ENCODE measurements at regions not wholly inside any gene's neighbourhood (a gene's known extent, or its start where the extent isn't known, plus 50 kb on each side); places are given as distances from the start of the nearest gene placed in this dataset.
A peak's percentile ranks its signal among the peaks of the same experiment; 100 is the strongest.

DNA sequence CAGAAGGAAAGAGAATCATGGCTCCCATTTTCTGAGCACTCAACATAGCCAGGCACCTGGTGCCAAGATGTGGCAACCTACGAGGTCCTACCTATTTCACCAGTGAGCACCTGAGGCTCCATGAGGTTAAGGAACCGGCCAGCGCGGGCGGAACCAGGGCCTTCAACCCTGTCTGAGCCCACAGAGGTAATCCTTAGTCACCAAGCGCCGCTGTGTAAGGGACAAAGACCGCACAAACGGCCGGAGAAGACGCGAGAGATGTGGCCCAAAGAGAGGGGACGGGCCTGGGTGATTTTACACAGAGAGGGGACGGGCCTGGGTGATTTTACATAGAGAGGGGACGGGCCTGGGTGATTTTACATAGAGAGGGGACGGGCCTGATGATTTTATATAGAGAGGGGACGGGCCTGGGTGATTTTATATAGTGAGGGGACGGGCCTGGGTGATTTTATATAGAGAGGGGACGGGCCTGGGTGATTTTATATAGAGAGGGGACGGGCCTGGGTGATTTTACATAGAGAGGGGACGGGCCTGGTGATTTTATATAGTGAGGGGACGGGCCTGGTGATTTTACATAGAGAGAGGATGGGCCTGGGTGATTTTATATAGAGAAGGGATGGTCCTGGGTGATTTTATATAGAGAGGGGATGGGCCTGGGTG, 114.2 kb downstream of the SMIM20 start:
- Histone ChIP-seq H3K9me3 (ENCODE audit: severe bottlenecking) (peaks cover 2% of the 10 kb centered on the region), H3K27me3 (ENCODE audit: insufficient read depth, low read depth, severe bottlenecking) (no peaks in the 10 kb centered on the region), H3K4me3 (ENCODE audit: low read depth, low read length) (no peak overlapping the region), H3K36me3 (no peaks in the 10 kb centered on the region), H3K27ac (peak overlapping the region; percentile 11; the same call in 1 of the 2 replicates)
- TF ChIP-seq, protein P1, sequence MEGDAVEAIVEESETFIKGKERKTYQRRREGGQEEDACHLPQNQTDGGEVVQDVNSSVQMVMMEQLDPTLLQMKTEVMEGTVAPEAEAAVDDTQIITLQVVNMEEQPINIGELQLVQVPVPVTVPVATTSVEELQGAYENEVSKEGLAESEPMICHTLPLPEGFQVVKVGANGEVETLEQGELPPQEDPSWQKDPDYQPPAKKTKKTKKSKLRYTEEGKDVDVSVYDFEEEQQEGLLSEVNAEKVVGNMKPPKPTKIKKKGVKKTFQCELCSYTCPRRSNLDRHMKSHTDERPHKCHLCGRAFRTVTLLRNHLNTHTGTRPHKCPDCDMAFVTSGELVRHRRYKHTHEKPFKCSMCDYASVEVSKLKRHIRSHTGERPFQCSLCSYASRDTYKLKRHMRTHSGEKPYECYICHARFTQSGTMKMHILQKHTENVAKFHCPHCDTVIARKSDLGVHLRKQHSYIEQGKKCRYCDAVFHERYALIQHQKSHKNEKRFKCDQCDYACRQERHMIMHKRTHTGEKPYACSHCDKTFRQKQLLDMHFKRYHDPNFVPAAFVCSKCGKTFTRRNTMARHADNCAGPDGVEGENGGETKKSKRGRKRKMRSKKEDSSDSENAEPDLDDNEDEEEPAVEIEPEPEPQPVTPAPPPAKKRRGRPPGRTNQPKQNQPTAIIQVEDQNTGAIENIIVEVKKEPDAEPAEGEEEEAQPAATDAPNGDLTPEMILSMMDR (IDR thresholded peaks at IDR 0.05; ENCODE audit: low read depth, low read length) = no peak
- no peak for DNase-seq

DNA sequence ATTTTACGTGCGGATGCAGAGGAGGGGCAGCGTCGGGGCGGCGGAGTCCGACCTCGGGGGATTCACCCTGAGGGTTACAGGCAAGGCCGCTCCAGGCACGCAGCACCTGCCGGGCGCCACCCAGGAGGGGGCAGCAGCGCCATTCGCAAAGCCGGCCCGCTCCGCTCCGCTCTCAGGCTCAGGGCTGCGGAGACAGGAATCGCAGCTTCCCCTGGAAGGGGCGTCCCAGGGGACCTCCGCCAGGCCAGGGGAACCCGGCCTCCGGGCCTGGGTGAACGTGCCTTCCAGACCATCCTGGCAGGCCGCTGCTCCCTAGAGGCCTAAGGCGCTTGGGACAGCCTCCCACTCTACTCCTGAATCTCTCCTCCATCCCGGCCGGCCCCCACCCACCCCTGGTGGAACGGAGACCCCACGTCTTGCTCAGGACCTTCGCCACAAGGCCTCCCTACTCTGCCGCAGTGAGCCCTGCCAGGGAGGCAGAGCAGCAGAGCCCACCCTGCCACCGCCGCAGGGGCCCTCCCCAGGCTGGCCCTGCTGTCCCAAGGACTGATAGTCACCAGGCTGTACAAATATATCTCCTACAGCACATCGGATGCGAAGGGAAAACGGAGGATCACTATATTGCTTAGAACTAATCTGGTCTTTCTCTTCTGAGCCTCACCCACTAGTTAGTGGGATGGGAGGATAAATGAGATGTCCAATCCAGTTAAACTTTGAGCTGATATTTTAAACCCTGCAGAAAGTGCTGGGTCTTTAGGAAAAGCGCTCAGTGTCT, 115.0 kb downstream of the SMIM20 start:
- TF ChIP-seq, protein P1 (IDR thresholded peaks at IDR 0.05; ENCODE audit: low read depth, low read length) = peak; percentile 98
- Histone ChIP-seq H3K27me3 (ENCODE audit: insufficient read depth, low read depth, severe bottlenecking) (no peaks in the 10 kb centered on the region), H3K36me3 (no peaks in the 10 kb centered on the region), H3K27ac (peak overlapping the region; percentile 11), H3K4me3 (ENCODE audit: low read depth, low read length) (no peak overlapping the region), H3K9me3 (ENCODE audit: severe bottlenecking) (peaks cover 8% of the 10 kb centered on the region)
- peak; percentile 90 for DNase-seq

- Histone ChIP-seq H3K36me3 (no peaks in the 10 kb centered on the region), H3K27ac (no peak overlapping the region), H3K27me3 (ENCODE audit: insufficient read depth, low read depth, severe bottlenecking) (no peaks in the 10 kb centered on the region), H3K9me3 (ENCODE audit: severe bottlenecking) (peaks cover 8% of the 10 kb centered on the region), H3K4me3 (ENCODE audit: low read depth, low read length) (no peak overlapping the region)
- TF ChIP-seq, protein P1 (IDR thresholded peaks at IDR 0.05; ENCODE audit: low read depth, low read length) = no peak
- no peak for DNase-seq
These were observed 115.6 kb downstream of the SMIM20 start for GRCh38 chr4:26029568-26030131.

- TF ChIP-seq, protein P1 (IDR thresholded peaks at IDR 0.05; ENCODE audit: low read depth, low read length) = no peak
- H3K4me3 ChIP-seq (ENCODE audit: low read depth, low read length) = no peak overlapping the region
- H3K9me3 ChIP-seq (ENCODE audit: severe bottlenecking) = peaks cover 8% of the 10 kb centered on the region
- no peak overlapping the region for H3K27ac ChIP-seq
- H3K27me3 ChIP-seq (ENCODE audit: insufficient read depth, low read depth, severe bottlenecking) = no peaks in the 10 kb centered on the region
- no peak for DNase-seq
- H3K36me3 ChIP-seq = no peaks in the 10 kb centered on the region
These were observed 116.2 kb downstream of the SMIM20 start for GRCh38 chr4:26030260-26030667.

DNA sequence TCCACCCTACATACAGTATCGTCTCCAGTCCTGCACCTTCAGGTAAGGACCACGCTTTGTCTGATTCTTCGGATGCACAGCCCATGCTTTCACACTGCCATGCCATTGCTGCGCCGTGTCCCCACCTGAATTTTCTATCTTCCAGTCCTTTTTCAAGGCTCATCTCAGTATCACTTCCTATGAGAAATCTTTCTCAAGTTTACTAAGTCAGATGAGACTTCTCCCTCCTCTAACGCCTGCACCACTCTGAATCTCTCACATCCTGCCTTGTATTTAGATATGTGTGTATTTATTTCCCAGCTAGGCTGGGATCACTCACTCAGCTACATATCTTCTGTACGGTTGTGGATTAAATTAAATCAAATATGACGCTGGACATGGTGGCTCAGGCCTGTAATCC, 116.8 kb downstream of the SMIM20 start:
- peaks cover 8% of the 10 kb centered on the region for H3K9me3 ChIP-seq (ENCODE audit: severe bottlenecking)
- peak overlapping the region; percentile 87 for H3K27ac ChIP-seq
- no peak overlapping the region for H3K4me3 ChIP-seq (ENCODE audit: low read depth, low read length)
- DNase-seq = no peak
- H3K27me3 ChIP-seq (ENCODE audit: insufficient read depth, low read depth, severe bottlenecking) = no peaks in the 10 kb centered on the region
- TF ChIP-seq, protein P1 (IDR thresholded peaks at IDR 0.05; ENCODE audit: low read depth, low read length) = no peak
- H3K36me3 ChIP-seq = no peaks in the 10 kb centered on the region
